DOHH2 (cell line): ENCODE measurements at regions not wholly inside any gene's neighbourhood (a gene's known extent, or its start where the extent isn't known, plus 50 kb on each side); places are given as distances from the start of the nearest gene placed in this dataset.

Experiments used
- EZH2phosphoT487 ChIP-seq: fragments of 200-600 bp; sonication (generic); IDR thresholded peaks from 2 replicates; pipeline ENCODE4 v1.6.1; 2017; ENCODE audit warnings: borderline replicate concordance, mild to moderate bottlenecking, antibody characterized with exemption, low read length, moderate library complexity, mixed read lengths
- TF ChIP-seq, protein P1 (sequence below): fragments of 200-600 bp; sonication (generic); IDR thresholded peaks from one replicate; pipeline ENCODE4 v1.5.1; 2014; ENCODE audit warnings: antibody characterized with exemption, mild to moderate bottlenecking, low read depth, low read length; ENCODE audit not compliant: poor library complexity, severe bottlenecking

DNA sequence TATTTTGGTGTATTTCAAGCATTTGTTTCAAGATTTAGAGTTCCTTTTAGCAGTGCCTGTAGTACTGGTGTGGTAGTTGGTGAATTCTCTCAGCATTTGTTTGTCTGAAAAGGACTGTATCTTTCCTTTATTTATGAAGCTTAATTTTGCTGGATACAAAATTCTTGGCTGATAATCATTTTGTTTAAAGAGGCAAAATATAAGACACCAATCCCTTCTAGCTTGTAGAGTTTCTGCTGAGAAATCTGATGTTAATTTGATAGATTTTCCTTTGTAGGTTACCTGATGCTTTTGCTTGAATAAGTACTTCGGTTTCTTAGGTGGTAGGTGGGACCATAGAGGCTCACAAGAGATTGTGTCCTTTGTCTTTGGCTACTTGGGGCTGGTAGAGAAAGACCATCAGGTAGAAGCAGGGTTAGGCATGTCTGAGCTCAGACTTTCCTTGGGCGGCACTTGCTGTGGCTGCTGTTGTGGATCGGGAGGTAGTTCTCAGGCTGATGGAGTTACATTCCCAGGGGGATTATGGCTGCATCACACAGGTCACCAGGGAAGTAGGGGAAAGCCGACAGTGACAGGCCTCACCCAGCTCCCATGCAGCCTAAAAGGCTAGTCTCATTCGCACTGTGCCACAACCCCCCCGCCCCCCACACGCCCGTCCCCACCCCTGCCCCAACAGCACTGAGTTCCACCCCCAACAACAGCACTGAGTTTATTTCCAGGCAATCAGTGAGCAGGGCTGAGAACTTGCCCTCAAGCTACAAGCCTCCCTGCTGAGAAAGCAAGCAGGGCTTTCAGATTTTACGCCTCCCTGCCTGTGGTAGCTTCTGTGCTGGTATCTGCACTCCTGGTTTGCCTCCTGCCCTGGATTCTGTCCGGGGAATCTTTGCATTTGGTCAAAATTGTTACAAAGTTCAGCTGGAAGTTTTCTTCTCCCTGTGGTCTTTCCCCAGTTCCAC lies 127.1 kb upstream of the GLRA1 start:
- TF ChIP-seq, protein P1, sequence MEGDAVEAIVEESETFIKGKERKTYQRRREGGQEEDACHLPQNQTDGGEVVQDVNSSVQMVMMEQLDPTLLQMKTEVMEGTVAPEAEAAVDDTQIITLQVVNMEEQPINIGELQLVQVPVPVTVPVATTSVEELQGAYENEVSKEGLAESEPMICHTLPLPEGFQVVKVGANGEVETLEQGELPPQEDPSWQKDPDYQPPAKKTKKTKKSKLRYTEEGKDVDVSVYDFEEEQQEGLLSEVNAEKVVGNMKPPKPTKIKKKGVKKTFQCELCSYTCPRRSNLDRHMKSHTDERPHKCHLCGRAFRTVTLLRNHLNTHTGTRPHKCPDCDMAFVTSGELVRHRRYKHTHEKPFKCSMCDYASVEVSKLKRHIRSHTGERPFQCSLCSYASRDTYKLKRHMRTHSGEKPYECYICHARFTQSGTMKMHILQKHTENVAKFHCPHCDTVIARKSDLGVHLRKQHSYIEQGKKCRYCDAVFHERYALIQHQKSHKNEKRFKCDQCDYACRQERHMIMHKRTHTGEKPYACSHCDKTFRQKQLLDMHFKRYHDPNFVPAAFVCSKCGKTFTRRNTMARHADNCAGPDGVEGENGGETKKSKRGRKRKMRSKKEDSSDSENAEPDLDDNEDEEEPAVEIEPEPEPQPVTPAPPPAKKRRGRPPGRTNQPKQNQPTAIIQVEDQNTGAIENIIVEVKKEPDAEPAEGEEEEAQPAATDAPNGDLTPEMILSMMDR, result no peak
- TF ChIP-seq EZH2phosphoT487, result no peak
